ENCODE measurements at regions not wholly inside any gene's neighbourhood (a gene's known extent, or its start where the extent isn't known, plus 50 kb on each side); places are given as distances from the start of the nearest gene placed in this dataset.

DNA sequence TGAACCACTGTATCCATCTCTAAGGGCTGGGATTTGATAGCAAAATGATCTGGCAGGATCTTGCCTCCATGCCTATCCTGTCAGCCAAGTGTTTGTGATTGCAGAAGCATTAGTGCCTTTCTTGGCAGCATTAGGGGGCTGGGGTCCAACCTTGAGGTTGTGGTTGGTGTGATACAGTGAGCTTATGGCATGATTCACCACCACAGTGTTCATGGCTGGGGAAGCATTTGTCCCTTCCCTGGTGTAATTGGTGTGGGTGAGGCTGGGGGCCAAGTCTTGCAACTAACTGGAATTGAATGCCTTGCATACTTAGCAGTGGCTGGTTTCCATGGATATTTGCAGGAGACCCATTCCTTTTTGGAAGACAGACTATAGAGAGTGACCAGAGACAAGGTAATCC is 271.0 kb upstream of the TBL1XR1 start:
- POLR2A ChIA-PET = interaction anchor here (0.6 kb wide), 1 partner anchor 385 kb away, joined by 5 read pairs; no protein-coding TSS in a partner anchor
- intact Hi-C loops (cut with DNase I, micrococcal nuclease) = no loop called here
- H3K9me3 ChIP-seq (ENCODE audit: control insufficient read depth in 1 of 2, insufficient read depth in 1 of 2, low read length in 2 of 2) = no peaks in the 10 kb centered on the region
- Mint-ChIP-seq H3K4me1 (ENCODE audit: low read depth) (peaks cover 12% of the 10 kb centered on the region), H3K27me3 (no peaks in the 10 kb centered on the region), H3K9me3 (no peaks in the 10 kb centered on the region), H3K27ac (no peak overlapping the region), H3K4me3 (no peak overlapping the region), H3K36me3 (ENCODE audit: low read depth) (no peaks in the 10 kb centered on the region)
- H3K27me3 ChIP-seq (ENCODE audit: control insufficient read depth in 1 of 2, insufficient read depth in 2 of 2, low read length in 2 of 2) = no peaks in the 10 kb centered on the region
- no peaks in the 10 kb centered on the region for H3K4me1 ChIP-seq (ENCODE audit: insufficient read depth, low read length)
- H3K36me3 ChIP-seq (ENCODE audit: insufficient read depth, low read length) = no peaks in the 10 kb centered on the region
- no peak overlapping the region for H3K4me3 ChIP-seq (ENCODE audit: low read length)
- CTCF ChIA-PET = no interaction called here
- TF ChIP-seq, protein P1, sequence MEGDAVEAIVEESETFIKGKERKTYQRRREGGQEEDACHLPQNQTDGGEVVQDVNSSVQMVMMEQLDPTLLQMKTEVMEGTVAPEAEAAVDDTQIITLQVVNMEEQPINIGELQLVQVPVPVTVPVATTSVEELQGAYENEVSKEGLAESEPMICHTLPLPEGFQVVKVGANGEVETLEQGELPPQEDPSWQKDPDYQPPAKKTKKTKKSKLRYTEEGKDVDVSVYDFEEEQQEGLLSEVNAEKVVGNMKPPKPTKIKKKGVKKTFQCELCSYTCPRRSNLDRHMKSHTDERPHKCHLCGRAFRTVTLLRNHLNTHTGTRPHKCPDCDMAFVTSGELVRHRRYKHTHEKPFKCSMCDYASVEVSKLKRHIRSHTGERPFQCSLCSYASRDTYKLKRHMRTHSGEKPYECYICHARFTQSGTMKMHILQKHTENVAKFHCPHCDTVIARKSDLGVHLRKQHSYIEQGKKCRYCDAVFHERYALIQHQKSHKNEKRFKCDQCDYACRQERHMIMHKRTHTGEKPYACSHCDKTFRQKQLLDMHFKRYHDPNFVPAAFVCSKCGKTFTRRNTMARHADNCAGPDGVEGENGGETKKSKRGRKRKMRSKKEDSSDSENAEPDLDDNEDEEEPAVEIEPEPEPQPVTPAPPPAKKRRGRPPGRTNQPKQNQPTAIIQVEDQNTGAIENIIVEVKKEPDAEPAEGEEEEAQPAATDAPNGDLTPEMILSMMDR (IDR thresholded peaks at IDR 0.05) = no peak
- ATAC-seq (ENCODE audit: poor library complexity) = no peak
- no peak for DNase-seq
- no peak overlapping the region for H3K27ac ChIP-seq (ENCODE audit: low read depth in 1 of 2, low read length in 2 of 2)

DNA sequence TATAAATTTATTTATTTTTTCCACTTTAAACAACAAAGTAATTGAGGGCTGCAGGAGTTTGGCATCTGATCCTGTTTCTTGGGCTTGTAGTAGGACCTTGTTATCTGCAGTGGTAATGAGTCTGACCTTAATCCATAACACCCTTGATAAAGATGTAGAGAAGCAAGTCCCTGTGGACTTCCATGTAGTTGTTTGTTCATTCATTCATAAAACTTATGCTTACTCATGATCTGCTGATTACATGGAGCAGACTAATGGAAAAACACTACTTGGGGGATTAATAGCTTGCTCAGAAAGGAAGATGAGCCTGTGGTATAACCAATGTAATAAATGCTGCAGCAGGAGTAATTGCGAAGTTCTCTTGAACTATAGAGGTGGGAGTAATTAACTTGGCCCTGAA is 271.5 kb upstream of the TBL1XR1 start:
- ChIA-PET POLR2A (no interaction called here), CTCF (no interaction called here)
- intact Hi-C loops (cut with DNase I, micrococcal nuclease) = no loop called here
- H3K36me3 ChIP-seq (ENCODE audit: insufficient read depth, low read length) = no peaks in the 10 kb centered on the region
- no peak for DNase-seq
- H3K9me3 ChIP-seq (ENCODE audit: control insufficient read depth in 1 of 2, insufficient read depth in 1 of 2, low read length in 2 of 2) = no peaks in the 10 kb centered on the region
- H3K4me1 ChIP-seq (ENCODE audit: insufficient read depth, low read length) = no peaks in the 10 kb centered on the region
- H3K27ac Mint-ChIP-seq = no peak overlapping the region
- no peak overlapping the region for H3K4me3 Mint-ChIP-seq
- H3K27me3 Mint-ChIP-seq = no peaks in the 10 kb centered on the region
- TF ChIP-seq, protein P1 (IDR thresholded peaks at IDR 0.05) = no peak
- no peaks in the 10 kb centered on the region for H3K27me3 ChIP-seq (ENCODE audit: control insufficient read depth in 1 of 2, insufficient read depth in 2 of 2, low read length in 2 of 2)
- no peak overlapping the region for H3K27ac ChIP-seq (ENCODE audit: low read depth in 1 of 2, low read length in 2 of 2)
- no peak for ATAC-seq (ENCODE audit: poor library complexity)
- no peaks in the 10 kb centered on the region for H3K9me3 Mint-ChIP-seq
- H3K36me3 Mint-ChIP-seq (ENCODE audit: low read depth) = no peaks in the 10 kb centered on the region
- H3K4me1 Mint-ChIP-seq (ENCODE audit: low read depth) = peaks cover 10% of the 10 kb centered on the region
- no peak overlapping the region for H3K4me3 ChIP-seq (ENCODE audit: low read length)

DNA sequence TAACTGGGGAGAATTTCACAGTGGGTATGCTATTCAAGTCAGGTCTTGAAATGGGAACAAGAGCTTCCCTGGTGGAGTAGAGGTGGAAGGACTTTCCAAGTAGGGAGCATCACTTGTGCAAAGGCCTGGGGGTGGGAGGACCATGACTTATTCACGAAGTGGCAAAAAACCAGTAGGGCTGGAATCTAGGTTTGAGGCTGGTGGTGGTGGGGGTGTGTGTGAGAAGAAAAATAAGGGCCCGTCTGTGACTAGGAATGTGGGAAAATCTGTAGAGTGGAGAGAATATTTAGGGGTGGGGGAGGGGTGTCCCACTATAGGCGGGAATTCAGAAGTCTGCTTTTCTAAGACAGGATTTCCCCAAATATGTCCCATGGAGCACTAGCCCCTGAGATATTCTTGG is 271.9 kb upstream of the TBL1XR1 start:
- H3K27me3 ChIP-seq (ENCODE audit: control insufficient read depth in 1 of 2, insufficient read depth in 2 of 2, low read length in 2 of 2) = no peaks in the 10 kb centered on the region
- POLR2A ChIA-PET = no interaction called here
- intact Hi-C loops (cut with DNase I, micrococcal nuclease) = no loop called here
- no peak overlapping the region for H3K4me3 Mint-ChIP-seq
- H3K27ac Mint-ChIP-seq = no peak overlapping the region
- TF ChIP-seq, protein P1 (IDR thresholded peaks at IDR 0.05) = no peak
- peaks cover 6% of the 10 kb centered on the region for H3K4me1 Mint-ChIP-seq (ENCODE audit: low read depth)
- H3K4me3 ChIP-seq (ENCODE audit: low read length) = no peak overlapping the region
- no peak overlapping the region for H3K27ac ChIP-seq (ENCODE audit: low read depth in 1 of 2, low read length in 2 of 2)
- CTCF ChIA-PET = no interaction called here
- DNase-seq = no peak
- ATAC-seq (ENCODE audit: poor library complexity) = no peak
- H3K9me3 ChIP-seq (ENCODE audit: control insufficient read depth in 1 of 2, insufficient read depth in 1 of 2, low read length in 2 of 2) = no peaks in the 10 kb centered on the region
- no peaks in the 10 kb centered on the region for H3K9me3 Mint-ChIP-seq
- H3K36me3 ChIP-seq (ENCODE audit: insufficient read depth, low read length) = no peaks in the 10 kb centered on the region
- H3K36me3 Mint-ChIP-seq (ENCODE audit: low read depth) = no peaks in the 10 kb centered on the region
- no peaks in the 10 kb centered on the region for H3K27me3 Mint-ChIP-seq
- no peaks in the 10 kb centered on the region for H3K4me1 ChIP-seq (ENCODE audit: insufficient read depth, low read length)
